ENCODE measurements at regions not wholly inside any gene's neighbourhood (a gene's known extent, or its start where the extent isn't known, plus 50 kb on each side); places are given as distances from the start of the nearest gene placed in this dataset.

GRCh38 chr2:129689653-129690448 lies 289.6 kb upstream of the RAB6C start:
- TF ChIP-seq, protein P1, sequence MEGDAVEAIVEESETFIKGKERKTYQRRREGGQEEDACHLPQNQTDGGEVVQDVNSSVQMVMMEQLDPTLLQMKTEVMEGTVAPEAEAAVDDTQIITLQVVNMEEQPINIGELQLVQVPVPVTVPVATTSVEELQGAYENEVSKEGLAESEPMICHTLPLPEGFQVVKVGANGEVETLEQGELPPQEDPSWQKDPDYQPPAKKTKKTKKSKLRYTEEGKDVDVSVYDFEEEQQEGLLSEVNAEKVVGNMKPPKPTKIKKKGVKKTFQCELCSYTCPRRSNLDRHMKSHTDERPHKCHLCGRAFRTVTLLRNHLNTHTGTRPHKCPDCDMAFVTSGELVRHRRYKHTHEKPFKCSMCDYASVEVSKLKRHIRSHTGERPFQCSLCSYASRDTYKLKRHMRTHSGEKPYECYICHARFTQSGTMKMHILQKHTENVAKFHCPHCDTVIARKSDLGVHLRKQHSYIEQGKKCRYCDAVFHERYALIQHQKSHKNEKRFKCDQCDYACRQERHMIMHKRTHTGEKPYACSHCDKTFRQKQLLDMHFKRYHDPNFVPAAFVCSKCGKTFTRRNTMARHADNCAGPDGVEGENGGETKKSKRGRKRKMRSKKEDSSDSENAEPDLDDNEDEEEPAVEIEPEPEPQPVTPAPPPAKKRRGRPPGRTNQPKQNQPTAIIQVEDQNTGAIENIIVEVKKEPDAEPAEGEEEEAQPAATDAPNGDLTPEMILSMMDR (IDR thresholded peaks at IDR 0.05; ENCODE audit: poor library complexity): no peak
- no peak for TF ChIP-seq EZH2phosphoT487 (IDR thresholded peaks at IDR 0.05; ENCODE audit: low read depth, severe bottlenecking, unreplicated experiment)
- no peak for TF ChIP-seq EZH2 (IDR thresholded peaks at IDR 0.05; ENCODE audit: borderline replicate concordance)
